K562 (cell line): ENCODE measurements at regions not wholly inside any gene's neighbourhood (a gene's known extent, or its start where the extent isn't known, plus 50 kb on each side); places are given as distances from the start of the nearest gene placed in this dataset.
A peak's percentile ranks its signal among the peaks of the same experiment; 100 is the strongest.

ENCODE experiments used
- ATAC-seq: fragments of 200-7000 bp; cut with Tn5 transposase; 3 replicates; pipeline ENCODE4 v1.9.1; 2020; ENCODE audit warnings: moderate library complexity
- BruUV-seq: library from RNA; stranded (reverse); fragments of 400-500 nt; replicated peaks from 2 replicates; lab custom pipeline; 2021; lab: Mats Ljungman, UMichigan
- CTCF ChIA-PET: fragments of 300-600 bp; formaldehyde crosslinking; extraction: SDS; loops from one replicate; lab custom pipeline; 2021; ENCODE audit warnings: low intra/inter-chr PET ratio; lab: Yijun Ruan, JAX
- POLR2A ChIA-PET: fragments of 300-600, 350-650 bp; sonication (Branson Sonifier 250); formaldehyde crosslinking; extraction: SDS; loops from one replicate; lab custom pipeline; 2021; ENCODE audit warnings: antibody characterized with exemption, inconsistent platforms; lab: Yijun Ruan, JAX
- DNase-seq, 4 experiments: peaks; one replicate each; pipeline versions ENCODE4 v3.0.0 to v3.0.0-alpha.2; 2011 to 2018; ENCODE audit warnings: low spot score in 3 of 4, mixed read lengths in 3 of 4; ENCODE audit errors: extremely low read depth in 1 of 4
- FAIRE-seq: peaks from 2 replicates; lab custom pipeline; 2011; peaks lifted over from hg19 to GRCh38; lab: Jason Lieb, UNC
- H2AFZ ChIP-seq: 2 replicates; pipeline ENCODE4 v1.6.0; 2011; ENCODE audit warnings: low read depth, low read length, control low read depth, inconsistent platforms
- H3K27ac ChIP-seq: fragments of 200-600 bp; 3 replicates; pipeline ENCODE4 v1.8.0; 2011; ENCODE audit warnings: low read depth, mild to moderate bottlenecking, control low read depth, inconsistent platforms, low read length, moderate library complexity, mixed read lengths; ENCODE audit errors: extremely low read depth
- H3K27me3 ChIP-seq, 2 experiments: fragments of 300-600 bp in 1 of 2; 2 replicates in 1 of 2; 3 replicates in 1 of 2; pipeline versions ENCODE4 v1.6.0 to v1.8.0; 2011; ENCODE audit warnings: inconsistent platforms in 2 of 2, low read length in 2 of 2, mild to moderate bottlenecking in 1 of 2, mixed read lengths in 1 of 2, moderate library complexity in 1 of 2; ENCODE audit not compliant: control insufficient read depth in 2 of 2, insufficient read depth in 2 of 2
- H3K36me3 ChIP-seq: fragments of 300-600 bp; 3 replicates; pipeline ENCODE4 v1.8.0; 2011; ENCODE audit warnings: mild to moderate bottlenecking, low read length, inconsistent platforms; ENCODE audit not compliant: control insufficient read depth, insufficient read depth
- H3K4me1 ChIP-seq, 2 experiments: fragments of 200-600 bp in 1 of 2; replicated peaks in 1 of 2; 2 replicates in 1 of 2; 3 replicates in 1 of 2; pipeline versions ENCODE4 v1.5.1 to v1.8.0; 2011; ENCODE audit warnings: inconsistent platforms in 2 of 2, low read length in 2 of 2, mild to moderate bottlenecking in 1 of 2, mixed read lengths in 1 of 2, moderate library complexity in 1 of 2; ENCODE audit not compliant: control insufficient read depth in 2 of 2, insufficient read depth in 2 of 2
- H3K4me2 ChIP-seq: 2 replicates; pipeline ENCODE4 v1.6.1; 2011; ENCODE audit warnings: low read length, control low read depth, inconsistent platforms, mixed read lengths; ENCODE audit not compliant: insufficient read depth
- H3K4me3 ChIP-seq: fragments of 200-600 bp; sonication (generic), shearing (Covaris generic); 2 replicates; pipeline ENCODE4 v1.5.1; 2016; ENCODE audit warnings: control low read depth, inconsistent platforms
- H3K79me2 ChIP-seq: fragments of 200-600 bp; 3 replicates; pipeline ENCODE4 v1.8.0; 2011; ENCODE audit warnings: low read length, inconsistent platforms; ENCODE audit not compliant: control insufficient read depth, insufficient read depth
- H3K9ac ChIP-seq, 2 experiments: 2 replicates each; pipeline versions ENCODE4 v1.6.0 to v1.6.1; 2011; ENCODE audit warnings: low read depth in 2 of 2, low read length in 2 of 2, control low read depth in 1 of 2, inconsistent platforms in 1 of 2, mild to moderate bottlenecking in 1 of 2, mixed read lengths in 1 of 2; ENCODE audit not compliant: insufficient read depth in 1 of 2
- H3K9me1 ChIP-seq: one replicate; pipeline ENCODE4 v1.6.0; 2011; ENCODE audit warnings: inconsistent platforms, mild to moderate bottlenecking, low read length, moderate library complexity; ENCODE audit not compliant: control insufficient read depth, insufficient read depth
- H3K9me3 ChIP-seq: replicated peaks from 2 replicates; pipeline ENCODE4 v1.5.1; 2011; ENCODE audit warnings: low read depth, low read length, inconsistent platforms; ENCODE audit not compliant: control insufficient read depth, insufficient read depth
- H4K20me1 ChIP-seq: replicated peaks from 2 replicates; pipeline ENCODE4 v1.6.1; 2011; ENCODE audit warnings: low read length, inconsistent platforms, mixed read lengths; ENCODE audit not compliant: control insufficient read depth, insufficient read depth
- BACH1 ChIP-seq: fragments of 200-800 bp; sonication (Bioruptor generic); IDR thresholded peaks from 2 replicates; pipeline ENCODE4 v1.6.1; 2016; ENCODE audit warnings: missing genetic modification characterization, missing compliant biosample characterization
- CBFA2T2 ChIP-seq: fragments of 450-650 bp; conservative IDR thresholded peaks from 2 replicates; pipeline ENCODE4 v1.6.1; 2017; ENCODE audit warnings: mild to moderate bottlenecking
- CBFA2T3 ChIP-seq: fragments of 450-650 bp; IDR thresholded peaks from 2 replicates; pipeline ENCODE4 v1.6.1; 2017
- DLX4 ChIP-seq: fragments of 250-450 bp; sonication (Bioruptor Pico); IDR thresholded peaks from 2 replicates; pipeline ENCODE4 v1.6.1; 2021; ENCODE audit warnings: mild to moderate bottlenecking
- GABPB2 ChIP-seq: fragments of 250-450 bp; sonication (Bioruptor Pico); conservative IDR thresholded peaks from 2 replicates; pipeline ENCODE4 v1.5.1; 2021; ENCODE audit warnings: mild to moderate bottlenecking
- HMGXB4 ChIP-seq: sonication (generic); formaldehyde crosslinking; IDR thresholded peaks from 2 replicates; pipeline ENCODE4 v1.8.1; 2023; ENCODE audit warnings: mild to moderate bottlenecking, missing genetic modification reagents
- MTA2 ChIP-seq: fragments of 450-650 bp; IDR thresholded peaks from 2 replicates; pipeline ENCODE4 v1.6.1; 2016; ENCODE audit warnings: low read depth
- MTA3 ChIP-seq: fragments of 450-650 bp; formaldehyde crosslinking; IDR thresholded peaks from 2 replicates; pipeline ENCODE4 v1.6.1; 2017; ENCODE audit warnings: mild to moderate bottlenecking, borderline replicate concordance
- NFATC3 ChIP-seq: fragments of 450-650 bp; IDR thresholded peaks from 2 replicates; pipeline ENCODE4 v1.6.1; 2017; ENCODE audit warnings: mild to moderate bottlenecking
- RUNX1 ChIP-seq: sonication (generic); IDR thresholded peaks from 2 replicates; pipeline ENCODE4 v1.6.1; 2016; ENCODE audit warnings: antibody characterized with exemption, low read depth
- ZBTB5 ChIP-seq: fragments of 450-650 bp; IDR thresholded peaks from 2 replicates; pipeline ENCODE4 v1.6.1; 2017; ENCODE audit warnings: antibody characterized with exemption
- ZNF449 ChIP-seq: fragments of 250-450 bp; sonication (Bioruptor Pico); IDR thresholded peaks from 2 replicates; pipeline ENCODE4 v1.8.0; 2022; ENCODE audit warnings: moderate library complexity, mild to moderate bottlenecking, inconsistent platforms
- WGBS: fragments of 100-300 bp; shearing (Covaris generic); methylation state at CpG from one replicate; pipeline ENCODE4 v1.1.6; 2016; ENCODE audit warnings: low coverage, mixed read lengths; ENCODE audit not compliant: insufficient coverage; ENCODE audit errors: missing lambda C conversion rate; 5-methylcytosine and 5-hydroxymethylcytosine counted together
- in situ Hi-C: fragments of 300-500 bp; cut with MboI; formaldehyde crosslinking; loops from 4 replicates; pipeline ENCODE4 v1.15.0; 2018; ENCODE audit warnings: inconsistent platforms, mixed read lengths
- intact Hi-C: fragments of 100-400 bp; cut with micrococcal nuclease; formaldehyde crosslinking; loops from 2 replicates; pipeline ENCODE4 v1.14.2; 2022

DNA sequence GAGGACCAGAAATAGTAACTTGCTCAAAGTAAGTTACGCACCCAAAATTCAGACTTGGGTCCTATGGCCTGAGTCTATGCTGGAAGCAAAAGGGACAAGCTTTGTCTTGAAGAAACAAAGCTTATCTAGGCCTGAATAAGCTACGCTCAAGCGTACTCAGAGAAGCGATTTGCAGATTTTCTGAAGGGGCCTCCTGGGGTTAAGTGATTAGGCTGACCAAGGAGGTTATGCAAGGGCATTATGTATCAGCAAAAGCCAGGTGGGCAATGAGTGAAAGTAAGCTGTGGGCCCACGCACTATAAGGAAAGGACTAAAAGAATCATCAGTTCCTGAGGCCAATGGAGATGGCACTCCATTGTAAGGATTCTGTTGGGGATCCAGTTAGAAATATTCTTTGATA lies 122.1 kb downstream of the SNX18 start:
- Histone ChIP-seq H3K27ac (no peak overlapping the region), H3K79me2 (no peaks in the 10 kb centered on the region), H4K20me1 (no peaks in the 10 kb centered on the region), H3K4me2 (no peak overlapping the region), H3K9ac (no peak overlapping the region), H3K4me1 (no peaks in the 10 kb centered on the region), H3K27me3 (peaks cover 21 to 27% of the 10 kb centered on the region in 2 experiments), H3K36me3 (no peaks in the 10 kb centered on the region), H3K9me1 (no peaks in the 10 kb centered on the region), H2AFZ (no peak overlapping the region), H3K4me3 (no peak overlapping the region), H3K9me3 (no peaks in the 10 kb centered on the region)
- 6% methylated on average over 5 of the region's 5 CpGs for whole genome bisulfite sequencing
- intact Hi-C loops (loop anchor here (10.0 kb wide), 1 partner anchor 205 kb away; no protein-coding TSS in a partner anchor), in situ Hi-C loops (no loop called here)
- ChIA-PET CTCF (no interaction called here), POLR2A (interaction anchor here (1.3 kb wide), 1 partner anchor 10 kb away, joined by 3 read pairs; no protein-coding TSS in a partner anchor)
- DNase-seq (no peak), FAIRE-seq (no peak), ATAC-seq (no peak)
- TF ChIP-seq CBFA2T2 (peak; percentile 20; the same call in 1 of the 2 replicates), CBFA2T3 (peak; percentile 50), NFATC3 (no peak)
- no TSS peak for BruUV-seq

DNA sequence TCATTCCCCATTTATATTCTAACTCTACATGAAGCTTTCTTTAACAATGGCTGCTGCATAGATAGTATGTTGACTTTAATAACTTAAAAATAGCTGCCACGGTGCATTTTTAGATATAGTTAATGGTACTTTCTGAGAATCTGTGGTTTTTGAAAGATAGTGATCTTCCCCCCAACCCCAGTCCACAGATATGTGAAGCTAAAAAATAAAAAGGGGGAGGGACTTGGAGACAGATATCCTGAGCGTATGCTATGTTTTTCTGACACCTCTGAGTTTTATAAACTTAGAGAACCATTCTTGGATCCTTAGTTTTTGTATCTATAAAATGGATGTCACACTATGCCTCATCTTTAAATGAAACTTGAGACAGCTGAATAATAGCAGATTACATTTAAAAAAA lies 120.5 kb downstream of the SNX18 start:
- in situ Hi-C loops: no loop called here
- ChIA-PET CTCF (no interaction called here), POLR2A (interaction anchor here (0.7 kb wide), 2 partner anchors 63 to 466 kb away, joined by 3 to 4 read pairs; no protein-coding TSS in a partner anchor)
- Histone ChIP-seq H3K27me3 (peaks cover 16 to 18% of the 10 kb centered on the region in 2 experiments), H3K4me3 (no peak overlapping the region), H3K27ac (no peak overlapping the region), H3K9ac (no peak overlapping the region), H3K4me1 (no peaks in the 10 kb centered on the region), H3K4me2 (no peak overlapping the region), H3K9me3 (no peaks in the 10 kb centered on the region), H4K20me1 (no peaks in the 10 kb centered on the region), H3K36me3 (no peaks in the 10 kb centered on the region), H3K9me1 (no peaks in the 10 kb centered on the region), H3K79me2 (no peaks in the 10 kb centered on the region), H2AFZ (no peak overlapping the region)
- DNase-seq: no peak
- 3% methylated on average over 2 of the region's 2 CpGs for WGBS
- ATAC-seq: no peak
- FAIRE-seq: no peak
- intact Hi-C loops: loop anchor here (10.0 kb wide), 1 partner anchor 207 kb away; no protein-coding TSS in a partner anchor
- BruUV-seq: no TSS peak
- TF ChIP-seq HMGXB4 (CRISPR knock-in tag) (no peak), MTA2 (no peak), GABPB2 (CRISPR knock-in tag) (no peak), DLX4 (CRISPR knock-in tag) (no peak), BACH1 (tag) (no peak), MTA3 (no peak), RUNX1 (no peak), ZBTB5 (no peak), ZNF449 (CRISPR knock-in tag) (no peak)
